PC-3 (cell line): ENCODE measurements at regions not wholly inside any gene's neighbourhood (a gene's known extent, or its start where the extent isn't known, plus 50 kb on each side); places are given as distances from the start of the nearest gene placed in this dataset.
"Not testable (repeated sequence)": the region's sequence is repeated elsewhere in the genome, so short reads cannot be mapped to it uniquely, and the experiment has no call there.

ENCODE experiments used
- ATAC-seq: fragments of 200-7000 bp; cut with Tn5 transposase; 2 replicates; pipeline ENCODE4 v1.9.1; 2020; ENCODE audit warnings: mild to moderate bottlenecking, moderate library complexity
- BruUV-seq: library from RNA; stranded (reverse); fragments of 400-500 nt; replicated peaks from 2 replicates; lab custom pipeline; 2021; lab: Mats Ljungman, UMichigan
- CTCF ChIA-PET: fragments of 300-600 bp; sonication (Branson Sonifier 250); formaldehyde crosslinking; loops from one replicate; lab custom pipeline; 2022; ENCODE audit warnings: antibody characterized with exemption; lab: Charles Lee
- POLR2A ChIA-PET: fragments of 300-600 bp; sonication (Branson Sonifier 250); formaldehyde crosslinking; loops from one replicate; lab custom pipeline; 2022; ENCODE audit warnings: antibody characterized with exemption; ENCODE audit not compliant: unreplicated experiment; lab: Charles Lee
- DNase-seq: peaks from one replicate; pipeline ENCODE4 v3.0.0-alpha.2; 2015
- H2AFZ ChIP-seq: fragments of 300-600 bp; sonication (generic); 2 replicates; pipeline ENCODE4 v1.6.0; 2016; ENCODE audit warnings: antibody characterized with exemption, low read length
- H3F3A ChIP-seq: fragments of 300-600 bp; sonication (generic); one replicate; pipeline ENCODE4 v1.6.0; 2017; ENCODE audit warnings: antibody characterized with exemption, low read length, control low read depth, mild to moderate bottlenecking; ENCODE audit not compliant: unreplicated experiment
- H3K27ac ChIP-seq: fragments of 300-600 bp; sonication (generic); 2 replicates; pipeline ENCODE4 v1.5.1; 2016; ENCODE audit warnings: mild to moderate bottlenecking, low read length
- H3K27me3 ChIP-seq: fragments of 300-600 bp; sonication (generic); 2 replicates; pipeline ENCODE4 v1.6.1; 2016; ENCODE audit warnings: low read length, mixed read lengths
- H3K36me3 ChIP-seq: fragments of 300-600 bp; sonication (generic); 2 replicates; pipeline ENCODE4 v1.6.1; 2016; ENCODE audit warnings: low read depth, mixed run types, low read length, mixed read lengths
- H3K4me1 ChIP-seq: fragments of 300-600 bp; sonication (generic); 2 replicates; pipeline ENCODE4 v1.5.1; 2016; ENCODE audit warnings: low read length; ENCODE audit not compliant: insufficient read depth
- H3K4me2 ChIP-seq: fragments of 300-600 bp; sonication (generic); 2 replicates; pipeline ENCODE4 v1.6.0; 2016; ENCODE audit warnings: low read length
- H3K4me3 ChIP-seq: fragments of 300-600 bp; sonication (generic); 2 replicates; pipeline ENCODE4 v1.5.1; 2016; ENCODE audit warnings: mild to moderate bottlenecking, low read length, mixed read lengths
- H3K79me2 ChIP-seq: fragments of 300-600 bp; sonication (generic); 2 replicates; pipeline ENCODE4 v1.6.1; 2017; ENCODE audit warnings: low read length, mixed read lengths
- H3K9ac ChIP-seq: fragments of 300-600 bp; sonication (generic); 2 replicates; pipeline ENCODE4 v1.6.0; 2016; ENCODE audit warnings: mild to moderate bottlenecking, low read length
- H3K9me2 ChIP-seq: fragments of 300-600 bp; sonication (generic); replicated peaks from 2 replicates; pipeline ENCODE4 v1.6.1; 2016; ENCODE audit warnings: mixed run types, low read length, mixed read lengths
- H3K9me3 ChIP-seq: fragments of 300-600 bp; sonication (generic); 2 replicates; pipeline ENCODE4 v1.6.1; 2016; ENCODE audit warnings: low read length, mixed read lengths
- H4K20me1 ChIP-seq: fragments of 300-600 bp; sonication (generic); 2 replicates; pipeline ENCODE4 v1.6.1; 2016; ENCODE audit warnings: low read length, mixed read lengths
- CTCF ChIP-seq: fragments of 300-600 bp; sonication (generic); conservative IDR thresholded peaks from 2 replicates; pipeline ENCODE4 v1.5.1; 2017; ENCODE audit warnings: antibody characterized with exemption, low read depth, mild to moderate bottlenecking, low read length
- EZH2 ChIP-seq: fragments of 300-600 bp; sonication (generic); IDR thresholded peaks from one replicate; pipeline ENCODE4 v1.6.1; 2017; ENCODE audit warnings: antibody characterized with exemption, mild to moderate bottlenecking, low read length; ENCODE audit not compliant: unreplicated experiment
- EZH2phosphoT487 ChIP-seq: fragments of 300-600 bp; sonication (generic); IDR thresholded peaks from 2 replicates; pipeline ENCODE4 v1.6.1; 2018; ENCODE audit warnings: mild to moderate bottlenecking, antibody characterized with exemption, low read length, borderline replicate concordance
- intact Hi-C: fragments of 100-400 bp; cut with micrococcal nuclease; formaldehyde crosslinking; loops from 2 replicates; pipeline ENCODE4 v1.9.0; 2023

DNA sequence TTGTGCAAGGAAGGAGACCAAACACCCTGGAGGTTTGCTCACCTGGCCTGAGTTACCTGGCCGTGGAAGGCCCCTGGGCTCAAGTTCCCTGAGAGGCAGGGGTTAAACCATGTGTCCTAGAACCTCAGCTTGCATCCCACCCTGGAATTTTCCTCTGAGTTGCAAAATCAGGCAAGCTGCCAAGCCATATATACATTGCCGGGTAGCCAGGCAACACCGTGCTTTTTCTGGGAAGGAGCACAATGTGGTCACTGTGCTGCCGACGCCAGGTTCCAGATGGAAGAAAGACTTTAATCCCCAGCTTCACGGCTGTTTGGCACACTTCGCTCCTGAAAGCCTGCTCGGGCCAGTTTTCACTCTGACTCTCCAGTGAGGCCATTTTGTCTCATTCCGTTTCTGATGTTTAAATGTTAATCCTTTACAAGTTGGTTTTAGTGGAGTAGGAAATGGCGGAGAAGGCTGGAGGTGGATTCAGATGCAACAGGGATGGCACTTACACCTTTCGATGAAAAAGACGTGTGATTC lies 60.1 kb upstream of the PEG3 start:
- no peaks in the 10 kb centered on the region for H3K9me2 ChIP-seq
- H3K9me3 ChIP-seq, result peaks cover 31% of the 10 kb centered on the region
- no peak overlapping the region for H3K4me2 ChIP-seq
- no peak overlapping the region for H3K27ac ChIP-seq
- no peak overlapping the region for H3K9ac ChIP-seq
- BruUV-seq, result no TSS peak
- H2AFZ ChIP-seq, result no peak overlapping the region
- no peak for ATAC-seq
- H3F3A ChIP-seq, result no peaks in the 10 kb centered on the region
- no peaks in the 10 kb centered on the region for H3K27me3 ChIP-seq
- H3K4me3 ChIP-seq, result no peak overlapping the region
- H3K36me3 ChIP-seq, result no peaks in the 10 kb centered on the region
- ChIA-PET CTCF (no interaction called here), POLR2A (no interaction called here)
- no peak for DNase-seq
- no peaks in the 10 kb centered on the region for H3K4me1 ChIP-seq
- H4K20me1 ChIP-seq, result no peaks in the 10 kb centered on the region
- TF ChIP-seq EZH2phosphoT487 (no peak), EZH2 (no peak), CTCF (no peak)
- intact Hi-C loops, result no loop called here
- H3K79me2 ChIP-seq, result no peaks in the 10 kb centered on the region

DNA sequence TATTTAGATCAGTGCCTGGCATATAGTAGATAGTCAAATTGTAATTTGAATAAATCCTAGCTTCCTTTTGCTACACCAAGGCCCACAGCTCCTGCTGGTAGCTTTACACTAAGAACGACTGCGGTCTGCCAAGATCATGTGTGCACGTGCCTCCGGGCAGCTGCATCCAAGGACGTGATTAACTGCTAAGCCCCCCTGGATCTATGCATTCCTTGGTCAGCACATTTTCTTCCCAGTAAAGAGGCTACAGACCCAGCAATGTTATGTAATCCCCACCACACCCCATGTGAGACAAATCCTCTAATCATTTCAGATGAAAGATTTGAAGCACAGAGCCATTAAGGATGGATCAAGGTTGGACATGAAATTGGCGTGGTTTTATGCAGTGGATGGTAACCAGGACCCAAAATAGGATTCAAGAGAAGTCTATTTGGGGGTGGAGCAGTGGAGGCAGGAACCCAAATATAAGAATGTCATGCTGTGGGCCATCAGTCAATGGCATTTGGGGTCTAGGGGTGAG lies 65.2 kb upstream of the PEG3 start:
- H3K27ac ChIP-seq, result no peak overlapping the region
- no peak overlapping the region for H2AFZ ChIP-seq
- H3K9me3 ChIP-seq, result peaks cover 27% of the 10 kb centered on the region
- H3K4me1 ChIP-seq, result no peaks in the 10 kb centered on the region
- no peak overlapping the region for H3K4me3 ChIP-seq
- DNase-seq (no peak), ATAC-seq (no peak)
- 0 out of 2 replicates have a peak, but pooled peaks cover 9% of the 10 kb centered on the region for H3K27me3 ChIP-seq
- ChIA-PET CTCF (no interaction called here), POLR2A (no interaction called here)
- H4K20me1 ChIP-seq, result no peaks in the 10 kb centered on the region
- TF ChIP-seq EZH2, result no peak
- TF ChIP-seq EZH2phosphoT487, result no peak
- no peak for TF ChIP-seq CTCF
- intact Hi-C loops, result no loop called here
- H3K9me2 ChIP-seq, result no peaks in the 10 kb centered on the region
- H3K79me2 ChIP-seq, result no peaks in the 10 kb centered on the region
- no peaks in the 10 kb centered on the region for H3F3A ChIP-seq
- no TSS peak for BruUV-seq
- no peaks in the 10 kb centered on the region for H3K36me3 ChIP-seq
- H3K9ac ChIP-seq, result no peak overlapping the region
- H3K4me2 ChIP-seq, result no peak overlapping the region

GRCh38 chr19:56912401-56913112 lies 72.0 kb upstream of the PEG3 start:
- Histone ChIP-seq H3K9me2 (no peaks in the 10 kb centered on the region), H2AFZ (no peak overlapping the region), H3K9ac (no peak overlapping the region), H3K4me3 (no peak overlapping the region), H3K36me3 (no peaks in the 10 kb centered on the region), H3K79me2 (no peaks in the 10 kb centered on the region), H4K20me1 (no peaks in the 10 kb centered on the region), H3K9me3 (peaks cover 30% of the 10 kb centered on the region), H3K4me2 (no peak overlapping the region), H3K27me3 (peaks cover 12% of the 10 kb centered on the region; the same call in 1 of the 2 replicates), H3K27ac (no peak overlapping the region), H3F3A (no peaks in the 10 kb centered on the region), H3K4me1 (no peaks in the 10 kb centered on the region)
- ChIA-PET CTCF (no interaction called here), POLR2A (no interaction called here)
- no TSS peak for BruUV-seq
- no peak for DNase-seq
- TF ChIP-seq EZH2 (no peak), CTCF (no peak), EZH2phosphoT487 (no peak)
- intact Hi-C loops, result no loop called here
- ATAC-seq, result no peak

DNA sequence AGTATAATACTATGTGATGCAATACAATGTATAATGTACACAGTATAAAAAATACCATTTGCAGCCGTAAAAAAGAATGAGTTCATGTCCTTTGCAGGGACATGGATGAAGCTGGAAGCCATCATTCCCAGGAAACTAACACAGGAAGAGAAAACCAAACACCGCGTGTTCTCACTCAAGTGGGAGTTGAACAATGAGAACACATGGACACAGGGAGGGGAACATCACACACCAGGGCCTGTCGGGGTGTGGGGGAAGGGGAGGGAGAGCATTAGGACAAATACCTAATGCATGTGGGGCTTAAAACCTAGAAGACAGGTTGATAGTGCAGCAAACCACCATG lies 72.6 kb upstream of the PEG3 start:
- H3K9ac ChIP-seq, DNase-seq, CTCF ChIA-PET, H3K4me1 ChIP-seq, H3K4me2 ChIP-seq, POLR2A ChIA-PET, H3K27ac ChIP-seq, H2AFZ ChIP-seq, H3K9me2 ChIP-seq, H4K20me1 ChIP-seq, H3F3A ChIP-seq, intact Hi-C loops, H3K4me3 ChIP-seq, ATAC-seq, BruUV-seq, H3K36me3 ChIP-seq, H3K79me2 ChIP-seq: not testable (repeated sequence)
- H3K9me3 ChIP-seq, result peaks cover 33% of the 10 kb centered on the region
- H3K27me3 ChIP-seq, result peaks cover 12% of the 10 kb centered on the region; the same call in 1 of the 2 replicates
